Activated T-cell treated with anti-CD3 and anti-CD28 coated beads, Interleukin-2, amount 50 U/mL, for 72 hours (primary cell): ENCODE measurements at regions not wholly inside any gene's neighbourhood (a gene's known extent, or its start where the extent isn't known, plus 50 kb on each side); places are given as distances from the start of the nearest gene placed in this dataset.
"Not testable (repeated sequence)": the region's sequence is repeated elsewhere in the genome, so short reads cannot be mapped to it uniquely, and the experiment has no call there.

Experiments
- ATAC-seq, 2 donors: fragments of 150-1000 bp; cut with Tn5 transposase; replicated peaks in 1 of 2; 2 replicates each; pipeline ENCODE4 v1.10.0; 2021; ENCODE audit warnings: moderate library complexity in 2 of 2, mild to moderate bottlenecking in 1 of 2
- DNase-seq, 2 donors: peaks; one replicate each; pipeline ENCODE4 v3.0.0; 2021 to 2022; ENCODE audit warnings: mixed read lengths in 1 of 2
- H3K27ac Mint-ChIP-seq: one replicate; pipeline ENCODE4 v1.8.0; 2022; ENCODE audit warnings: mild to moderate bottlenecking, moderate library complexity, mixed read lengths
- H3K27me3 Mint-ChIP-seq: one replicate; pipeline ENCODE4 v1.8.0; 2022; ENCODE audit warnings: low read depth, mixed read lengths
- H3K36me3 Mint-ChIP-seq, 2 donors: one replicate each; pipeline ENCODE4 v1.8.0; 2022; ENCODE audit warnings: mixed read lengths in 2 of 2, mild to moderate bottlenecking in 1 of 2; ENCODE audit not compliant: insufficient read depth in 2 of 2
- H3K4me1 Mint-ChIP-seq: one replicate; pipeline ENCODE4 v1.8.0; 2022; ENCODE audit warnings: low read depth, mixed read lengths
- H3K4me3 Mint-ChIP-seq, 2 donors: one replicate each; pipeline ENCODE4 v1.8.0; 2022; ENCODE audit warnings: mild to moderate bottlenecking in 2 of 2, mixed read lengths in 2 of 2, moderate library complexity in 2 of 2
- H3K9me3 Mint-ChIP-seq, 2 donors: one replicate each; pipeline ENCODE4 v1.8.0; 2022; ENCODE audit warnings: mixed read lengths in 2 of 2

GRCh38 chr3:28028554-28028953 is 212.9 kb upstream of the CMC1 start:
- Mint-ChIP-seq H3K4me3 (no peak overlapping the region), H3K36me3 (peaks cover 15 to 19% of the 10 kb centered on the region in 2 donors), H3K4me1 (no peaks in the 10 kb centered on the region), H3K27me3 (peaks cover 13% of the 10 kb centered on the region), H3K9me3 (peaks cover 17 to 21% of the 10 kb centered on the region in 2 donors), H3K27ac (no peak overlapping the region)
- no peak for ATAC-seq
- no peak for DNase-seq

- H3K4me1 Mint-ChIP-seq: peaks cover 10% of the 10 kb centered on the region
- peaks cover 7 to 11% of the 10 kb centered on the region in 2 donors for H3K36me3 Mint-ChIP-seq
- peaks cover 8 to 17% of the 10 kb centered on the region in 2 donors for H3K9me3 Mint-ChIP-seq
- DNase-seq: no peak
- H3K27me3 Mint-ChIP-seq: peaks cover under 1% of the 10 kb centered on the region
- no peak for ATAC-seq
- H3K4me3 Mint-ChIP-seq: no peak overlapping the region
- H3K27ac Mint-ChIP-seq: no peak overlapping the region
Measured at GRCh38 chr3:28033059-28033784, 208.2 kb upstream of the CMC1 start.

DNA sequence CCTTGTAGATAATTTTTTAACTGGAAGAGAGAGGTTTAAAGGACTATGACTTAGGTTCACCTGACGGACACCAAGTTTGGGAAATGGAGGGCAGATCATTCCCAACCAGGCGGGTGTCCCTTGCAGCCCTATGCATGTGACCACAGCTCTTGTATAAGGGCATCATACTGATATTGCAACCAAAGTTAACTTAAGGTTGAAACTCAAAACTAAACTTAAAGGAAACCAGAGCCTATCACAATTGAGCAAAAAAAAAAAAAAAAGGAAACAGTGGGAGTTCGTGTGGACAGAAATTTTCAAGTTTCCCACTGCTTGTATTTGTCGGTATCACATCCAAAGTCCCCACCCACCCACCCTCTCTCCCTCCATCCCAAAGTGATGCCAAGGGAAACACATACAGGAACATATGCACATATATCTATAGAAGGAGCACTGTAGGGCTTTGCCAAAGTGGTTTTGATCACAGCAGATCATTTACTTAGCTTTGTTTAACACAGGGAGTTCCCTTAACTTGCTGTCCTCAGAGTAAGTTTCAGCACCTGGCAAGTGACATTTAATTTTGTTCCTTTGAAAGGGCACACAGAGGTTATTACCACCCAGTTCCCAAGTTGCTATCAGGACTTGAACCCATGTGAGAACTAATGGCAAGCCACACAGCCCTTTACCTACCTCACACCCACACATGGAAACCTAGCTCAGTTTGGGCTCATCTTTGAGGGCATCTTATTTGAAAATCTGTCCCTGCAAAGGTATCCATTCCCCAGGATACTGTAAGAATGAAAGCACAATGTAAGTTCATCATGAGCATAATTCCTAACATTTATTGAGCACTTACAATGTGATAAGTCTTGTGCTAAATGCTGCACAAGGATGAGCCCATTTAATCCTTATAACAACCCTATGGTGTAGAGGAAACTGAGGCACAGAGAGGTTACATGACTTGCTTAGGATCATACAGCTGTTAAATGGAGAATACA is 204.5 kb upstream of the CMC1 start:
- H3K27ac Mint-ChIP-seq: no peak overlapping the region
- peak in 1 of 2 donors; percentile 39 for ATAC-seq

DNA sequence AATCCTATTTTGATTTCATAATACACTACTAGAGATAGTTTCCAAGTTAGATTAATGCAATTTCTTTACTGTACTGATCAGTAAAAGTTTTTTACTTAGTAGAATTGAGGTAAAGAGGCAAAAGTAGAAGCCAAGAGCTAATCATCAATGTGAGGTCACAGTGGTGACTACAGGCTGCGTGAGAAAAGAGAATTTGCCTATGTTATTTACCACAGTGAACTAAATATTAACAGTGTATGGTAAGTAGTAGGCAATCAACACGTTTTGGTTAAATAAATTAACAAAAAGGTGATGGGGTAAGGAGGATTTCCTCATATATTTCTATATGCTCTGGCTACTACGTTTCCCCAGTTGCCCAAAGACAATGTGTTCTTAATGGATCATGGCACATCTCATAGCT is 202.2 kb upstream of the CMC1 start:
- H3K9me3 Mint-ChIP-seq: no peaks in the 10 kb centered on the region
- DNase-seq: no peak

More for the DNA sequence above, 204.5 kb upstream of the CMC1 start:
- Mint-ChIP-seq H3K27me3 (peaks cover 5% of the 10 kb centered on the region), H3K4me3 (peak overlapping the region in 1 of 2 donors; percentile 32), H3K9me3 (peaks cover 6 to 10% of the 10 kb centered on the region in 2 donors), H3K4me1 (peaks cover 10% of the 10 kb centered on the region), H3K36me3 (peaks cover 7 to 9% of the 10 kb centered on the region in 2 donors)
- no peak for DNase-seq

DNA sequence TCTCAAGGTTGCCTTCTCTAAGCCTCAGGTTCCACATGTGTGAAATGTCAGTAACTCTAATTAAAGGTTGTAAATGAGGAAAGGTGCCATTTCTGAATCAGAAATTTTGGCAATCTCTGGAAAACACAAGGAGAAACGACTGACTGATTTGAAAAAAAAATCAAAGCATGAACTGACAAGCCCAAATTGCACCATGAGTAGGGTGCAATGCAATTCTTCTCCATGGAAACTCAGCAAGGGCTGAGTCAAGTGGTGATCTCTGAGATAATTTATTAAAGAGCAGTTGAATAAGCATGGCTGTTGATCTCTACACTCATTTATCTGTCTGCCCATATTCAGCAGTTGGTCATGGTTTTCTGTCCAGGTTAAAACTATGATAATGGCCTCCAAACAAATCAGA is 201.6 kb upstream of the CMC1 start:
- Mint-ChIP-seq H3K4me3 (no peak overlapping the region), H3K9me3 (no peaks in the 10 kb centered on the region), H3K27ac (no peak overlapping the region), H3K4me1 (peaks cover 10% of the 10 kb centered on the region), H3K36me3 (no peaks in the 10 kb centered on the region), H3K27me3 (peaks cover 14% of the 10 kb centered on the region)
- ATAC-seq (no peak), DNase-seq (no peak)

More for the DNA sequence above, 202.2 kb upstream of the CMC1 start:
- Mint-ChIP-seq H3K4me1 (peaks cover 10% of the 10 kb centered on the region), H3K27me3 (peaks cover 14% of the 10 kb centered on the region), H3K36me3 (no peaks in the 10 kb centered on the region), H3K27ac (no peak overlapping the region), H3K4me3 (no peak overlapping the region)
- ATAC-seq: no peak

- Mint-ChIP-seq H3K36me3 (no peaks in the 10 kb centered on the region), H3K4me3 (no peak overlapping the region), H3K27ac (no peak overlapping the region), H3K9me3 (no peaks in the 10 kb centered on the region), H3K4me1 (no peaks in the 10 kb centered on the region), H3K27me3 (peaks cover 14% of the 10 kb centered on the region)
- no peak for DNase-seq
- ATAC-seq: no peak
Measured at GRCh38 chr3:28042095-28042635, 199.3 kb upstream of the CMC1 start.

DNA sequence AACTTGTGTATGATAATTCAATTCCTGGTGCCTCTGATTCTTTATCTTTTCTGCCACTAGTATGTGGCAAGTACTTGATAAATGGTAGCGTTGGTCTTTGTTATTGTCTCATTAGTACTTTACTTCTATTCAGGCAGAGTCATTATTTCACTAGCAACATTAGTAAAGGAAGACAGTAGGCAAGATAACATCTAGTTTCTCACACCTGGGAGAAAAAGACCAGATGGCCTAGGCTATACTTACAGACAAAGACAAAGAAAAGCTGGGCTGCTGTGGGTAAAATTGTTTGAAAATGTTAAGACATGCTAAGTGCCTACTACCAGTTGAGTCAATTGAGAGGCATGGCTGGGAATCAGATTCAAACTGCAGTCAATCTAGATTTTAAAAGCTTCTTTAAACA is 198.7 kb upstream of the CMC1 start:
- Mint-ChIP-seq H3K27me3 (peaks cover 14% of the 10 kb centered on the region), H3K36me3 (no peaks in the 10 kb centered on the region), H3K9me3 (no peaks in the 10 kb centered on the region), H3K4me3 (no peak overlapping the region), H3K4me1 (no peaks in the 10 kb centered on the region), H3K27ac (no peak overlapping the region)
- DNase-seq: no peak
- no peak for ATAC-seq

DNA sequence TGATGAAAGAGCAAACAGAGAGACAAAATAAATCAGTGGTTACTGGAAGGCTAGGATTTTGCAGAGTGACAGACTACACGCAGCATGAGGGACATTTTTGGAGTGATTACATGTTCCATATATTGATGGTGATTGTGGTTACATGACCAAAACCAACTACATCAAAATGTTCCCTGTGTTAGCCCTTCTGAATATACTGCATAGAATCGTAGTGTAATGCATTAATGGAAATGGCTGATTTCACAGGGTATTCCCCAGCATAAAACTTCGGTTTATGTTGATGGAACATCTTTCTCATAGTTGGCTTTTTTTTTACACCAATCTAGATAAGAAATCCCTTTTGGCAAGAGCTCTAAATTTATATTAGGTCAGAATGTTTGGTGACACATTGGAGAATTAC is 191.3 kb upstream of the CMC1 start:
- DNase-seq (no peak), ATAC-seq (peak in 1 of 2 donors; percentile 25)
- Mint-ChIP-seq H3K27me3 (no peaks in the 10 kb centered on the region), H3K9me3 (peaks cover 0 to 2% of the 10 kb centered on the region in 2 donors), H3K4me1 (peaks cover 40% of the 10 kb centered on the region), H3K4me3 (peak overlapping the region in 1 of 2 donors; percentile 27), H3K27ac (peak overlapping the region; percentile 8), H3K36me3 (no peaks in the 10 kb centered on the region)

- Mint-ChIP-seq H3K9me3 (peaks cover 0 to 2% of the 10 kb centered on the region in 2 donors), H3K4me3 (peak overlapping the region; percentile 11 to 56), H3K27me3 (peaks cover 6% of the 10 kb centered on the region), H3K4me1 (peaks cover 40% of the 10 kb centered on the region), H3K36me3 (no peaks in the 10 kb centered on the region), H3K27ac (peak overlapping the region; percentile 74)
- peak; percentile 63 to 68 for DNase-seq
- ATAC-seq: peak; percentile 80 to 84
Measured at GRCh38 chr3:28050885-28051284, 190.5 kb upstream of the CMC1 start.

DNA sequence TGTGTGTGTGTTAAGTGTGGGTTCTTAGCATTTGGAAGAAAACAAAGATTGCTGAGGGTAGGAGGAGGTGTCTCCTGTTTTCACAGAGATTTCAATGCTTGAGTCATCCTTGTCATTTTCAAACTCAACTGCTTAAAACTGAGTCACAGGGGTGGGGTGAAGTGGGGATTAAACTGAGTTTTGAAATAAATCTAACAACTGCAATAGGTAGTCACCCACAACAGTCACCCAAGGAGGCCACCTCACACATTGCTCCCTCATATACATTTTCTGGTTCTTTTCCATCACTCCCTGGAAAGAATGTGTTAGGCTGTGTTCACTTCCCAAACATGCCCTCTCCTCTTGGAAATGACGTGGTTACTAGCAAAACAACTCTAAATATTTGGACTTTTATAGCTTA is 187.7 kb upstream of the CMC1 start:
- Mint-ChIP-seq H3K9me3 (peaks cover 0 to 2% of the 10 kb centered on the region in 2 donors), H3K4me1 (peaks cover 40% of the 10 kb centered on the region), H3K36me3 (no peaks in the 10 kb centered on the region), H3K27me3 (peaks cover 22% of the 10 kb centered on the region), H3K4me3 (peak overlapping the region in 1 of 2 donors; percentile 6), H3K27ac (no peak overlapping the region)
- peak; percentile 85 to 91 for ATAC-seq
- peak; percentile 48 to 58 for DNase-seq

DNA sequence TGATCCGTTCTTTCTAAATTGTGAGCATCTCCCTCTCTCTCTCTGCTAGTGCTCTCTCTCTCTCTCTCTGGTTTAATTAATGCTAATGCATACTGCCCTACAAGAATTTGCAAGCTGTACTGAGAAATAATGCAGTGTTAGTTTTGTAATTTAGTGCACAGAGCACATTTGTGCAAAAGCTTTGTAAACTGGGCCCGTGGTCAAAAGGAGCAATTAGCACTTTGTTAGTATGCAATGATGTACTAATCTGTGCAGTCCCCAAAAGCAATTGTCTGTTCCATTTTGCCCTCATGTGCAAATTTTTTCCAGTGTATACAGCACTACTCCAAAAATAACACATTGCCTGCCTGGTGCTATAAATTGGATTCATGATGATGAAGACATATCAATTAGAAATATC is 184.6 kb upstream of the CMC1 start:
- H3K27me3 Mint-ChIP-seq: peaks cover 27% of the 10 kb centered on the region
- H3K4me3 Mint-ChIP-seq: no peak overlapping the region
- H3K4me1 Mint-ChIP-seq: peaks cover 22% of the 10 kb centered on the region
- no peak overlapping the region for H3K27ac Mint-ChIP-seq
- H3K36me3 Mint-ChIP-seq: peaks cover 0 to 2% of the 10 kb centered on the region in 2 donors
- no peak for ATAC-seq
- no peak for DNase-seq
- H3K9me3 Mint-ChIP-seq: peaks cover 0 to 3% of the 10 kb centered on the region in 2 donors

DNA sequence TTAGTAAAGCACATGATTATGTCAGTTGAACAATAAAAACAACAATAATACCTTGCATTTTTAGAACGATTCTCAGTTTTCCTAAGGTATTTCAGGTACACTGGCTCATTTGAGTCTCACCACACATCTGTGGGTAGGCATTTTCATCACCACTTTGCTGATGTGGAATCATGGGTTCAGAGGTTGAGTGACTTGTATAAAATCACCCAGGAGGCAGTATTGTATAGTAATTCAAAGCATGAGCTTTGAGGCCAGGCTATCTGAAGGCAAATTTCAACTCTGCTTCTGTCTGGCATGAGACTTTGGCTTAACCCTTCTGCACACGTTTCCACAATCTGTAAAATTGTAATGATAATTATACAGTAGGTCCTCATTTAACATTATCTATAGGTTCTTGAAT is 183.9 kb upstream of the CMC1 start:
- no peak for ATAC-seq
- Mint-ChIP-seq H3K4me3 (no peak overlapping the region), H3K9me3 (peaks cover 0 to 3% of the 10 kb centered on the region in 2 donors), H3K36me3 (peaks cover 0 to 2% of the 10 kb centered on the region in 2 donors), H3K27ac (no peak overlapping the region), H3K27me3 (peaks cover 27% of the 10 kb centered on the region), H3K4me1 (peaks cover 15% of the 10 kb centered on the region)
- DNase-seq: no peak

DNA sequence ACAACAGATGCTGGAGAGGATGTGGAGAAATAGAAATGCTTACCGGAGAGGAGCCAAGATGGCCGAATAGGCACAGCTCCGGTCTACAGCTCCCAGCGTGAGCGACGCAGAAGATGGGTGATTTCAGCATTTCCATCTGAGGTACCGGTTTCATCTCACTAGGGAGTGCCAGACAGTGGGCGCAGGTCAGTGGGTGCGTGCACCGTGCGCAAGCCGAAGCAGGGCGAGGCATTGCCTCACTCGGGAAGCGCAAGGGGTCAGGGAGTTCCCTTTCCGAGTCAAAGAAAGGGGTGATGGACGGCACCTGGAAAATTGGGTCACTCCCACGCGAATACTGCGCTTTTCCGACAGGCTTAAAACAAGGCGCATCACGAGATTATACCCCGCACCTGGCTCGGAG is 182.2 kb upstream of the CMC1 start:
- H3K27ac Mint-ChIP-seq, H3K9me3 Mint-ChIP-seq, H3K4me3 Mint-ChIP-seq, H3K4me1 Mint-ChIP-seq, DNase-seq, ATAC-seq, H3K36me3 Mint-ChIP-seq: not testable (repeated sequence)
- H3K27me3 Mint-ChIP-seq: peaks cover 27% of the 10 kb centered on the region
